Hepatic stellate cell (primary cell): ENCODE measurements at regions not wholly inside any gene's neighbourhood (a gene's known extent, or its start where the extent isn't known, plus 50 kb on each side); places are given as distances from the start of the nearest gene placed in this dataset.

ENCODE experiments used
- DNase-seq: peaks from one replicate; pipeline ENCODE4 v3.0.0; 2011; ENCODE audit warnings: low spot score

GRCh38 chr15:69628256-69629093 lies 175.9 kb downstream of the RPLP1 start:
- no peak for DNase-seq

DNA sequence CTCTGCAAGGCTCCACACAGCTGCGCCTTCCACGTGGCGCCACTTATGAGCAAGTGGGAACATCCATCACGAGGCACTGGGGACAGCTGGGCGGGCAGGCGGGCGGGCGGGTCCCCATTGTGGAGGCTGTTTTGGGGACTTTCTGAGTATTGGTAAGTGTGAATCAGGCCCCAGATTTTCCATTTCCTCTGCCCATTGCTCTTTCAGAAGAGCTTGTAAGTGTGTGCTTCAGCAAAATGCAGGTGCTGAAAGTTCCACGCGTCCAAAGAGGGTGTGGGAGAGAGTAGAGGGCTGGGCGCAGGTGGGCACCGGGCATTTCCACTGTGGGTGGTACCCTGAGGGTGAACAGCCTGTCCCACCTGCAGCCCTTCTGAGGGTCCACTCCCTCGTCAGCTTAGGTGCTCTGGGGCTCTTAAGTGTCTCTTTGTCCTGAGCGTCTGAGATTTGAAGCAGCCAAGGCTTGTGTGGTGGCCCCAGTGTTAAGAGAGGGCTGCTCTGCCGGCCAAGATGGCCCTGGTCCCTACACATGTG lies 177.1 kb downstream of the RPLP1 start:
- DNase-seq = no peak

DNA sequence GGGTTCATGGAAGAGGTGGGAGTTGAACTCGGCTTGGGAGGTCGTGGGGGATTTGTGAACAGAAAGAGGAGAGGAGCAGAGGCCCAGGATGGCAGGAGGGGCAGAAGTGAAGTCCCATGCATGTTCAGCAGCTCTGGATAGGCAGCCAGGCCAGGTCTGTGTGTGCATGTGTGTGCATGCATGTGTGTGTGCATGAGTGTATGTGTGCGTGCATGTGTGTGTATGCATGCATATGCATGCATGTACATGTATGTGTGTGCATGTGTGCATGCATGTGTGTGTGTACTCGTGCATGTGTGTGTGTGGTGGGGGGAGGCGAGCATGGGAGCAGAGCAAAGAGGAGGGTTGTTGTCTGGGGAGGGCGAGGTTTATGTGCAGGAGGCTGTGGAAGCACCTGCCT lies 178.4 kb downstream of the RPLP1 start:
- DNase-seq = no peak

DNA sequence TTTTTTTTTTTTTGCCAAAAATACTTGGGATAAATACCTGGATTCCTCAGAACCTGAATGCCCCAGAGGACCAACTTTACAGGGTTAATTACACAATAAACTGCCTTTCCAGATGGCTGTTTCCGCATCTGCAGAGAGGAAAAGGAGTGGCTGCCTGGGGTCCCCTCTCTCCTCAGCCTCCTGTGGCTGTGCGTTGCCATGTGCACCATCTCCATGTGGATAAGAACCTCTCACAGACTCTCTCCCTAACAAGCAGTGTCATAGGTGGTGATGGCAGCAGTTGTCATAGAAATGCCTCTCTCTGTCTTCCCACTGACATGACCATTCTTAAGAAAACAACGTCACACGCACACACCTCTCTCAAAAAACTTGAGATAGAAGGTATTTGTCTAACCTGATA lies 179.4 kb downstream of the RPLP1 start:
- no peak for DNase-seq

DNA sequence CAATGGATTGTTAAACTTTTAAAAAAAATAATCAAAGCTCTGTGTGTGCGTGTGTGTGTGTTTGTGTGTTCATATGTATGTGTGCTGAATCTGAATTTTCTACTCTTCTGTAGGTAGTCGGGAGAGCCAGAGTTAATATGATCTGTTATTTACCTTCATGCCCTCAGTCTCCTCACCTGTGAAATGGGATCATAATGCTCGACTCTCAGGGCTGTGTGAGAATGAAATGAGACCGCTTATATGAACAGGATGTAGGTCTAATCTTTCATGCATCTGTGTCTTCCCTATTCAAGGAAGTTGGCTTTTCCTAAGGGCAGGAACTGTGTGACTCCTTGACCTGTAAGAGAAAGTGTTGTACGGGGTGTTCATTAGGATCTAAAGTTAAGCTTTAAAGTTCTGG lies 182.2 kb downstream of the RPLP1 start:
- no peak for DNase-seq

DNA sequence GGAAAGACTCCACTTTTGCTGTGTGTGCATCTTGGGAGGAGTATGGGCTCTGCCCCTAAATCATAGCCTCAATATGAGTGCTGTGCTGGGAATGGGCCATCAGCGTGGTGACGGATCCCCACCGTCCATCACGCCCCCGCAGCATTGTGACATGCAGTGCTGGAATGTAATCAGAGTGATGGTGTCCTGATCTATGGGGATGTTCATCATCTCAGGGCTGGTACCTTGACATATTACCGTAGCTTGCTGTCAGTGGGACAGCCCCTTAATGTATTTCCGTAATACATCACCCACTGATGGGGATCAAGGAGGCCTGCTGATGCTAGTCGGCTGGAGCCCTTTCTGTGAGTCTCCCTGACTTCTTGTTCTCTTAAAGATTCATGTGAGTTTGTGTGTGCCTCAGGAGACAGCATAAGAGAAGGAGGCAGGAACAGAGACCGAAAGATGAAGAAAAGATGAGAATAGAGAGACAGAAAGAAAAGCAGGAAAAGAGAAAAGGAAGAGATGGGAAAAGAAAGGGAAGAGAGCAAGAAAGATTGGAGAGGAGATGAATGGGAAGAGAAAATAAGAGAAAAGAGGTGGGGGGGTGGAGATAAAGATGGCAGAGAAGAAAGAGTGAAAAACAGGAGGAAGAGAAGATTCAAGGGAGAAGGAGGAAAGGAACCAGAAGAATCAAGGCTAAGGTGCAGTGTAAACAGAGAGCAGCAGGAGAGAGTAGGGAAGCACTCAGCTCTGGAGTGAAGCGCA lies 183.7 kb downstream of the RPLP1 start:
- no peak for DNase-seq

- DNase-seq = no peak
Measured at GRCh38 chr15:69637818-69638217, 185.2 kb downstream of the RPLP1 start.

- DNase-seq = no peak
Measured at GRCh38 chr15:69643476-69643875, 190.9 kb downstream of the RPLP1 start.

DNA sequence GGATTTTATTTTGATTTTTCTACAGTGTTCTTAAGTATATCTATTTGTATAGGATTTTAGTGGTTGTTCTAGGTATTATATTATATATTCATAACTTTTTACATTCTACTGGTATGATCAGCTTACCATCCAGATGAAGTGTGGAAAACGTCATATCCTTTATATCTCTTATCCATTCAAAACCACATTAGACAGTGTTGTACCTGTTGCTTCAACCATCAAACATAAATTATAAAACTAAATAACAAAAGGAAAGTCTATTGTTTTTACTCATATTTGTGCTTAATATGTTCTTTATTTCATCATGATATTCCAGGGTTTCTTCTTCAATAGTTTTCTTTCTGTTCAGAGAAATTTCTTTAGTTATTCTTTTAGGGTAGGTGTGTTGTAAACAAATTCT lies 191.4 kb downstream of the RPLP1 start:
- no peak for DNase-seq

DNA sequence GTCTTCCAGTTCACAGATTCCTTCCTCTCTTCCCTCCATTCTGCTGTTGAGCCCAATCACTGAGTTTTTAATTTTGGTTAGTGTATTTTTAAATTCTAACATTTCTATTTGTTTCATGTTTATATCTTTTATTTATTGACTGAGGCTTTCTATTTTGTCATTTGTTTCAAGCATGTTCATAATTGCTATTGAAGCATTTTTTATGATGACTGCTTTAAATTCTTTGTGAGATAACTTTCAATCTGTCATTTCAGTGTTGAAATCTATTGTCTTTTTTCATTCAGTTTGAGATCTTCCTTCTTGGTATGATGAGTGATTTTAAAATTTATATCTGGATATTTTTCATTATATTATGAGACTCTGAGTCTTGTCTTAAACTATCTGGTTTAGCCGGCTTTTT lies 192.3 kb downstream of the RPLP1 start:
- DNase-seq = no peak

GRCh38 chr15:69647142-69647513 lies 194.5 kb downstream of the RPLP1 start:
- DNase-seq = no peak

GRCh38 chr15:69648212-69648611 lies 195.6 kb downstream of the RPLP1 start:
- DNase-seq = no peak

DNA sequence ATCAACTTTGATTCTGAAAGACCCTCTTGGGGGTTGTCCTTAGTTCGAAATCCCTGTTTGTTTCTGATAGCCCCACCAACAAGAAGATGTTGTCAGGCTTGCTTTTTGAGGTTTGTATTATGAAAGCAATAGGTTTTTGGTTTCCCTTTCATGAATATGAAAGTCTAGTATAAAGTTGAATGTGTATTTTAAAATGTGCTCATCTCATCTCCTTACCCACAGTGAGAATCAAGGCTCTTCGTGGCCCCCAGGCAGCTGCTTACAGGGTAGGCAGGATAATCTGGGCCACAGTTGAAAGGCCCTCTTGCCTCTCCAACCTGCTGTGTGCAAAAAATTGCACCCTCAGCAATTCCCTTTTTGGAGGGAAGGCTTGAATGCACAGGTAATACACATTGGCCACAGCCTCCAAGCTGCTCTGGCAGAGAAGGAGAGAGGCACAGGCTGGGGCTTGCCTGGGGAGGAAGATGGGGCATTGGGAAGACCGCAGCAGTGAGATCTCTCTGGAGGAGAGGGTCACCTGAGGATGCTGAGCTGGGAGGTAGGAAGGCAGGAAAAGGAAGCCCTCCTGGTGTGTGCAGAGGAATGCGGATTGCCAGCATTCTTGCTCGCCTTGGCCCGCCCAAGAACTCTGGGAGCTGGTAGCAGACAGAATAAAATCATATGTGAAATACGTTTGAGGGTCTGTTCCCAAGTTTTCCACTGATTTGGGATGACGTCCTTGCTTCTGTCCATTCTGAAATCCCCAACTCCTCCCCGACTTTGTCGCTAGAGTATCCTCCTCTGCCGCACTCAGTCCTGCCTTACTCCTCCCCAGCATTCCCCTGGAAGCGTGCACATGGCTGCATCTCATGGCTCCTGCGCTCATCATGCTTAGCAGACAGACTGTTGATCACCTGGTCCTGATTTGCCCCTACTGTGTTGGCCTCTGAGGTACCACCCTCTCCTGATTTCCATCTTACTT lies 196.4 kb downstream of the RPLP1 start:
- DNase-seq = no peak

DNA sequence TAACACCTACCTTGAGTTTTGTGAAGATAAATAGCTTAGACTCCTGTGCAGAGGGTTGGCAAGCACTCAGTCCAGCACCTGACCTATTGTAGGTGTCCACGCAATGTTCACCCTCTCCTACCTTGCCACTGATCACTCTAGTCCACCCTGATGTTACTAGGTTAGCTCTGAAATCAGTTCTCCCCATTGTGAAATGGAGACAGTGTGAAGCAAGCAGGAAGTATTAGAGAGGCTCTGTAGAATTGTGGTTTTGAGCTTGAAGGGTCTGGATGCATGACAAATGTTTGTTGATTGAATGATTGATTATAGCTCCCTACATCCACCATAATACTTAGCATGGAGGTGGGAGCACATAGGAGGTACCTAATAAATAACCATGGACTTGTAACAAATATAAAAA lies 199.7 kb downstream of the RPLP1 start:
- no peak for DNase-seq

GRCh38 chr15:69652751-69653305 lies 200.2 kb downstream of the RPLP1 start:
- no peak for DNase-seq

GRCh38 chr15:69653306-69653705 lies 200.7 kb downstream of the RPLP1 start:
- no peak for DNase-seq

GRCh38 chr15:69653846-69654245 lies 201.2 kb downstream of the RPLP1 start:
- no peak for DNase-seq

DNA sequence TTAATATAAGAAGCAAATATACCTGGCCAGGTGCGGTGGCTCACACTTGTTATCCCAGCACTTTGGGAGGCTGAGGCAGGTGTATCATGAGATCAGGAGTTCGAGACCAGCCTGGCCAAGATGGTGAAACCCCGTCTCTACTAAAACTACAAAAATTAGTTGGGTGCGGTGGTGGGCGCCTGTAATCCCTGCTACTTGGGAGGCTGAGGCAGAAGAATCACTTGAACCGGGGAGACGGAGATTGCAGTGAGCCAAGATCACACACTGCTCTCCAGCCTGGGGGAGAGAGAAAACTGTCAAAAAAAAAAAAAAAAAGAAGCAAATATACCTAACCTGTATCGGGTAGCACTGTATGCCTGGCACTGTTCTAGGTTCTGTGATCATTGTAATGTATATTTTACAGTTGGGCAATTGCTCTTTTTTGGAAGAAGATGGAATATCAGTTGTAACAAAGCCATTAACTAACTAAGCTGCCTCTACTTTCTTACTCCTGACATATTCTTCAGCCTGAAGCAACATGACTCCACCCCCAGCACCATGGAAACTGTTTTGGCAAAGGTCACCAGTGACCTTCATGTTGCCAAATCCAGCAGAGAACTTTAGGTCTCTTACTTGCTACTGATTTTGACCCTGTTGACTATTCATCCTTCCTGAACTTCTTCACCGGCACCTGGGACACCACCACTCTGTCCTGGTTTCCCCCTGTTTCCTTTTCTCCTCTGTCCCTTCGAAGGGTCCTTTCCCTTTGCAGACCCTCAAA lies 203.8 kb downstream of the RPLP1 start:
- DNase-seq = no peak

GRCh38 chr15:69657626-69658025 lies 205.0 kb downstream of the RPLP1 start:
- DNase-seq = no peak

DNA sequence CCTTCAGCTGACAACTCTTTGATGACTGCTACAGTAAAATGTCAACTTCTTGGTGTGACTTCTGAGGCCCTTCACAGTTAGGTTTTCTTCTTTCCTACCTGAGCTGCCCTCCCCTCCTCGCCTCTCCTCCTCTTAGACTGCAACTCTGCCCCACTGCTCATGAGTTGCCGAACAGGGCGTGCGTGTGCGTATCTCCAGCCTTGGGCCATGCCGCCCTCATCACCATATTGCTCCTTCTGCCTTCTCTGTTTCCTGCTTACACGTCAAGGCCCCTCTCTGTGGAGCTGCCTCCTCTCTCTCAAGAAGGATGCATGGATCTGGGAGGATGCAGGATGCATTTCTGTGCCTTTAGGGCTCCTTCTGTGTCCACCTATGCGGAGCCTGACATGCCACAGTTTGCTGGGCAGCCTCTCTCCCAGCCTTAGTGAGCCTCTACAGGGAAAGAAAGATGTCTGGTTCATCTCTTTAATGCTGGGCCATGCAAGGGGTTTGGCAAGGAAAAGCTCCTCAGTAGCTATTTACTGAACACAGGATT lies 205.9 kb downstream of the RPLP1 start:
- DNase-seq = no peak
